SKM-1 treated with dmso at 0.1 percent for 144 hours (cell line): ENCODE measurements at regions not wholly inside any gene's neighbourhood (a gene's known extent, or its start where the extent isn't known, plus 50 kb on each side); places are given as distances from the start of the nearest gene placed in this dataset.
"Not testable (repeated sequence)": the region's sequence is repeated elsewhere in the genome, so short reads cannot be mapped to it uniquely, and the experiment has no call there.

Experiments
- DNase-seq: peaks from one replicate; lab custom pipeline; 2025; ENCODE audit not compliant: unreplicated experiment; lab: John Stamatoyannopoulos, UW

DNA sequence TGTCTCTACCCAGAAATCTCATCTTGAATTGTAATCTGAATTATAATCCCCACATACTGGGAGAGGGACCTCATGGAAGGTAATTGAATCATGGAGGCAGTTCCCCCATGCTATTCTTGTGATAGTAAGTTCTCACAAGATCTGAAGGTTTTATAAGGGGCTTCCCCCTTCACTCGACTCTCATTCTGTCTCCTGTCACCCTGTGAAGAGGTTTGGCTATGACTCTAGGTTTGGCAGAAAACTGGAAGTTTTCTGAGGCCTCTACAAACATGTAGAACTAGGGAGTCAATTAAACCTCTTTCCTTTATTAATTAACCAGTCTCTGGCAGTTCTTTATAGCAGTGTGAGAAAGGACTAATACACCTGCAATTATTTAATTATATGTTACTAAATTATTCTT is 125.2 kb upstream of the TGFBR2 start:
- no peak for DNase-seq

DNA sequence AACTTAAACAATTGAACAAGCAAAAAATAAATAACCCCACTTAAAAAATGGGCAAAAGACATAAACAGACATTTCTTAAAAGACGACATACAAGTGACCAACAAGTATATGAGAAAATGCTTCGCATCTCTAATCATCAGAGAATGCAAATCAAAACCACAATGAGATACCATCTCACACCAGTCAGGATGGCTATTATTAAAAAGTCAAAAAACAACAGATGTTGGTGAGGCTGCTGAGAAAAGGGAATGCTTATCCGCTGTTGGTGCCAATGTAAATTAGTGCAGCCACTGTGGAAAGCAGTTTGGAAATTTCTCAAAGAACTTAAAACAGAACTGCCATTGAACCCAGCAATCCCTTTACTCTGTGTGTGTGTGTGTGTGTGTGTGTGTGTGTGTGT is 122.2 kb upstream of the TGFBR2 start:
- not testable (repeated sequence) for DNase-seq

GRCh38 chr3:30486368-30486767 is 120.0 kb upstream of the TGFBR2 start:
- no peak for DNase-seq

DNA sequence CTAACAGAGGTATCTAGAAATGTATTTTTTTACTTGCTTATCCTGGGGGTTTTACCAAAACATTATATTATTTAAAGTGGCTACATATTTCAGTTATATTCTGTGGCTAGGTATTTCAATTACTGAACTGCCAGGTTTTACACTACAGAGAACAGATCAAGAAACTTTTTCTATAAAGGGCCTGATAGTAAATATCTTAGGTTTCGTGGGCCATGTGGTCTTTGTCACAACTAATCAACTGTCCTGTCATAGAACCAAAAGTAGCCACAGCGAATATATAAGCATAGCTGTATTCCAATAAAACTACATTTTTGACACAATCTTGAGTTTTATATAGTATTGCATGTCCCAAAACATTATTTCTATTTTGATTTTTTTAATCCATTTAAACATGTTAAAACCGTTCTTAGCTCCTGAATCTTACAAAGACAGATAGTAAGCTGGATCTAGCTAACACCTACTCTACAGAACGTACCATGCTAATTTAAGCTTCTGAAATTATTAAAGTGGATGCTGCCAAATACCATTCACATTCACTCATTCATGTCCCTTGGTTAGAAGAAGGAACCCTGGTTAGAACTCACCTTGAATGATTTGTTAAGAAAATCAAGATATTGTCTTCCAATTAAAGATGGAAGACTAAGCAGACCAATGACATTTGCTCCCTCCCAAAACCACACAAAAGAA is 118.2 kb upstream of the TGFBR2 start:
- no peak for DNase-seq

GRCh38 chr3:30492322-30493192 is 113.8 kb upstream of the TGFBR2 start:
- DNase-seq = no peak

DNA sequence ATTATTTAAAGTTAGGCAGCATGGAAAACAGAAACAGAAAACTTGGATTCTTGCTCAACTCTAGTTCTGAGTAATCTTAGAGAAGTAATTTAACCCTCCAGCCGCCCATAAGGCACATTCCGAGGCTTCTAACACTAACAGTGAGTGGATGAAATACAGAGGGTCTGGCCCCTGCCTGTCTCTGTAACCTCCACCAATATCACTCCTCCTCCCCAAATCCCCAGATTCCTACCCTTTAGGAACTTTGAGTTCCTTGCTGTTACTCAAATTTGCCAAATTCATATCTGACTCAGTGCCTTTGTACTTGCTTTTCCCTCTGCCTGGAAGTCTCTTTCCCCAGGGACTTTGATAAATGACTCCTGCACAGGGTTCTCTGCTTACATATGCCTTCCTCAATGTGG is 112.5 kb upstream of the TGFBR2 start:
- DNase-seq = no peak

DNA sequence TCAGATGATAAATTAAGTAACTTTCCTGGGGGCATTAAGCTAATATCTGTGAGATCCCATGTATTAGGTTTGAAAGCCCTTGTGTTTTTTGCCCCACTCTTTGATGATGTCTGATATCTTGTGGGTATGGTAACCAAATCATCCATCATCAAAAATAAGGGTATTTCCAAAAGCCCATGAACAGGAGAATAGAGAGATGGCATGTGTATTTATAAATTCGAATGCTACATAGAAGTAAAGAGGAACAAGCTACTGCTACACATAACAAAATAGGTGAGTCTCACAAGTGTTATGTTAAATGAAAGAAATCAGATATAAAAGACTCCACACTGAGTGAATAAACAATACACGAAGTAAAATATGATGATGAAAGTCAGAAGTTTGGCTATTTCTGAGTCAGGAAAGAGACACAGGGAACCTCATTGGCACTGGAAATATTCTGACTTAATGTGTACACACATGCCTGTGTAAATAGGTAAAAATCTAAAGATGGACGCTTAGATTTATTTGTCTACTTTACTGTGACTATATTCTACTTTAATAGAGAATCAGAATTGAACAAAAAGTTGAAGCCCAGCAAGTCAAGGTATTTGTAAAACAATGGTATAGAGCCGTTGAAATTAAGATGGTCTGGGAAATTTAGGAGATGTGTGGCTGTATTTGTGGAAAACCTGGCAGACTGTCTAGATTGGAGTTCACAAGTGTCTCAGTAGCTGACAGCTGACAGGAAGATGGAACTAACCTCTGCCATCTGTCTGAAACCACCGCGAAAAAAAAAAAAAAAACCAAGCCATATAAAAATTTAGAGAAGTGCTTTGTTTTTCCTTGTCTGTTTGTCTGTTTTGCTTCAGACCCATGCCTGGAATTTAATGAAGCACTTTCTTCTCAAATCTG is 111.0 kb upstream of the TGFBR2 start:
- no peak for DNase-seq

DNA sequence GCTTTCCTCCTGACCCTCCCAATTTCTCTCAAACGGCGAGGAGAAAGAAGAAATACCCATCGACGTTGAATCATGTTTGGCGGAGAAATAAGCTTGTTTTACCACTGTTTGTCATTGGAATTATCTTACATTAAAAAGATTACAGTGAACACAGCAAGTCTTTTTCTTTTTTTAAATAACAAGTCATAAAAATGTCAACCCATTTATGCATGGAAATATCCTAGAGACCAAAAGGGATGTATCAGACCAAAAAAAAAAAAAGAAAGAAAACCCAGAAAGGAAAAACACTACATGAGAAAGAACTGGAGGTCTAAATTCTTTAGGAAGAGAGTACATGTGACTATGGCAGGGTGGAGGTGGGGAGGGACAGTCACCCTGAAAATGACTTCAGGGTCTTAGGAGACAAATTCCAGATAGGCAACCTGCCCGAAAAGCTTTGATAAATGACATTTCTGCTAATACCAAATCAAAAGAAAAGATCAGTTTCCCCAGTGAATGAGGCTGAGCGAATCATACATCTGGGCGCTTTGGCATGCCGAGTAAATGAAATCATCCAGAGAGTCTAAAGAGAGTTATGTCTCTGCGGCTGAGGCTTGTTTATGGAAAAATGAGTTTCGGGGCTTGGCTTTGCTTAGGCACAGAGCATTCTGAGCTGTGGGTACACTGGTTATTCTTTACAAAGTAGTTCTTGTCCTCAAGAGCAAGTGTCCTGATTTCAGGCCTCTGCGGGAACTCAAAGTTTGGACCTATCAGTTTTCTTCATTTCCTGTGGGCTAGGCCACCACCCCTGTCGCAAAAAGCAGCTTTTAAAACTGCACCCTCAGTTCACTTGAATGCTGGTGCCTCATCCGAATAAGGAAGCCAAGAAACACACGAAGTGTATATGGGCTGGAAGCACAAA is 110.1 kb upstream of the TGFBR2 start:
- DNase-seq = no peak

GRCh38 chr3:30498587-30498967 is 107.8 kb upstream of the TGFBR2 start:
- DNase-seq = no peak

DNA sequence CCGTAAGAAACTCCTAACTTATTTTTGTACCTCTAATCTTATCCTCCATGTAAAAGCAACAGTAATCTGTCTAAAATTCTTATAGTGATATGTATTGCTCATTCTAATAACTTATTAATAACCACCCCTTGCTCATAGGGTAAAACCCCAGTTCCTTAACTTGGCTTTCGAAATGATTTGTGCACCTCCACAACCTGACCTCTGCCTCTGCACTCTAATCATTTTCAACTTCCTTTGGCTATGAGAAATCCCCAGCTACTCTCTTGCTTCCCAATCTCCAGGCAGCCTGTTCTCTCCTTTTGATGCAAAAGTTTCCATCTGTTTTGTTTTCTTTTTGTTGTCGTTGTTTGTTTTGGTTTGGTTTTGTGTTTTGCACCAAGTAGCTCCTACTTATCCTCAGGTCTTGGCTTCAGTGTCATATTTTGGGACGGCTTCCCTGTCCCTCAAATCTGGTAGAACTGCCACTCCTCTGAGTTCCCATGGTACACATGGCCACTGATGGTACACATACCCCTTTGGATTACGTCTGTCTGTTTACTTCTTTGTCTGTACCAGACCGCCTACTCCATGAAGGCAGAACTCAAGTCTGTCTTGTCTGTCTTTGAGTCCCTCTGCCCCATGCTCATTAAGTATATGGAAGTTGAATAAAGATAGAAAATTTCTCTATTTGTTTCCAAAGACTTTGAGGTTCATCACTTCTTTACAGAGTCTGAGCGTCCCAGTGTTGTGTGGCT is 105.6 kb upstream of the TGFBR2 start:
- DNase-seq = no peak

DNA sequence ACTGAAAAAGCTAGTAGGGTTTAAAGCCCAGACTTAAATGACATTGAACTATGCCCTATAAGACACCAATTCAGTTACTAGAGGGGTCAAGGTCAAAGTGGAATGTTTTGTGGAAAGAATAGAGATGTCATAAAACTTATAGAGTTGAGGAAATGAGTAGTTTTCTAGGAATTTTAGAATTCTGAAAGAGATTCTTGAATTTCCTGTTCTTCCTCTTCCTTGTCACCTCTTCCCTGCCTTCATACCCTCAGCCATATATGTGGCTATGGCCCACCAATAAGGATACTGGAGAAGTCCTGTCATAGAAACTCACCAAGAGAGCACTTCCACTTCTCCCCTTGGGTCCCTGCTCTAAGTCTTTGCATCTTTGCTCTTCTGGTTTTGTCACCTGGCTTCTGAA is 104.9 kb upstream of the TGFBR2 start:
- DNase-seq = no peak

DNA sequence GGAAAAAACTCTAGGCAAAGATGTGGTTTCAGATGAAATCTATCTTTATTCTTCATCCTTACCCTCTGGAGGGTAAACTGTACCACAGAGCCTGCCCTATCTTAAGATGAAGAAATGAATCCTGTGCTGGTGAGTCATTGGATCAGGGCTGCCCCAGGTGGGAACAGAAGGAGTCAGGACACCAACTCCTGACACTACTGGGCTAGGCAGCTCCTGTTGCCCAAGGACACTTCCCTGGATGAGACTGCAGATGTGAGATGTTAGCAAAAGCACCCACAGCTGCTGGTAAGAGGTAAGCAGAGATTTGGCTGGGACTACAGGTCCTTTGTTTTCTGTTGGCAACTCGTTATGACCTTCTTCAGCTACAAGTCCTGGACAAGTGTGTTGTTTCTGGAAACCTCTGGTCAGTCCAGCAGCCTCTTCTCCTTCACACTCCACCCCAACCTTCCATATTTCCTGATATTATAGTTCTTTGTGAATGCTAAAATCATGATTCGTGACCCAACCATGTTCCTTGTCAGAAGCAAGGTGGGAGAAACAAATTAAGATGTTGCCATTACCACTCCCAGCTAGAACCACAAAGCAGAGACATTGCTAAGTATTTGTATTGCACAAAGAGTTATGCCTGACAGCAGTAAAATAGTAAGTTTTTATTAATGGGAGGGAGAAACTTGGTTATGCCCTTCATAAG is 104.2 kb upstream of the TGFBR2 start:
- DNase-seq = no peak

- no peak for DNase-seq
Measured at GRCh38 chr3:30502742-30503073, 103.7 kb upstream of the TGFBR2 start.

DNA sequence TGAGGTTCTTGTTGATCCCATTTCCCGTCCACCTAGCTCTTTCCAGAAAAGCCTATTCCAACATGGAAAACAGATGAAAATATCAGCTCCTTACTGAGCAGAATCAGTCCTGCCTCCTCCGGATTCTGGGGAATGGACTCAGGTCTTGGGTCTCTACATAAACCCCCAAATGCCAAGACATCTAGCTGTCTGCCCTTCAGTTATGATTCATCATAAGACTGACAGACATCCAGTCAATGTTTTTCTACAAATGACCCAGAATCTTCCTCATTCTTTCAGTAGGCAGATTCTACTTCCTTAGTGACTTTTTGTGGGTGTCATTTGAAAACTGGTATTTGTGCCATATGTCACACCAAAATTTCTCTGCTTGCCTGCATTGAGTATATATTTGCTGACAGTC is 103.0 kb upstream of the TGFBR2 start:
- DNase-seq = no peak

GRCh38 chr3:30504939-30505338 is 101.5 kb upstream of the TGFBR2 start:
- DNase-seq = no peak

GRCh38 chr3:30505866-30506520 is 100.4 kb upstream of the TGFBR2 start:
- DNase-seq = no peak

- DNase-seq = no peak
Measured at GRCh38 chr3:30508339-30508738, 98.1 kb upstream of the TGFBR2 start.

- DNase-seq = no peak
Measured at GRCh38 chr3:30510596-30510995, 95.8 kb upstream of the TGFBR2 start.
